ENCODE measurements at regions not wholly inside any gene's neighbourhood (a gene's known extent, or its start where the extent isn't known, plus 50 kb on each side); places are given as distances from the start of the nearest gene placed in this dataset.

DNA sequence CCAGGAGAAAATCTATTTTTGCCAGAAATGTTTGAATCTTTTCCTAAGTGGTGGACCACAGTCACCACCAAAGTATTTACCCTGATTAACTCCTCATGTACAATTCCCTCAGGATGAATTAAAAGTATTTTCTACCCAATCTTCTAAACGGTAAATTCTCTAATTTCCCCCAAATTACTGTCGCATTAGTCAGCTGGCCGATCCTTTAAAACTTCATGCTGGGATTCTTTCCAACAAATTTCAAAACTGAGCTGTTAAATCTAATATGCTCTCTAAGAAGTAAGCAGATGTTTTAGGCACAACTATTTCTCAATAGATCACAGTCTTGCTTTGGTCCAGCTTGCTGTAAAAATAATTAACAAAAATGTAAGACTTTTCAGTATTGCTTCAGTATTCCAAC lies 447.2 kb downstream of the FRK start:
- H3K9me2 ChIP-seq (ENCODE audit: insufficient read depth) = no peaks in the 10 kb centered on the region
- no peak overlapping the region for H3K4me2 ChIP-seq (ENCODE audit: low read length)
- no peak overlapping the region for H3K27ac ChIP-seq (ENCODE audit: low read depth, low read length)
- H4K20me1 ChIP-seq (ENCODE audit: insufficient read depth) = no peaks in the 10 kb centered on the region
- no TSS peak for BruUV-seq (replicated peaks)
- no peak overlapping the region for H3K9ac ChIP-seq (ENCODE audit: low read length)
- H2AFZ ChIP-seq (ENCODE audit: low read depth, low read length, poor library complexity, severe bottlenecking) = no peak overlapping the region
- intact Hi-C loops (cut with micrococcal nuclease) = no loop called here
- ChIA-PET POLR2A (no interaction called here), CTCF (no interaction called here), RAD21 (ENCODE audit: low non-redundant PET in 1 of 2, low total read pairs in 2 of 2, uncharacterized antibody in 2 of 2, unreplicated experiment in 2 of 2) (no interaction called here)
- H3K4me1 ChIP-seq (ENCODE audit: control insufficient read depth in 1 of 2, insufficient read depth in 2 of 2, low read length in 2 of 2) = no peaks in the 10 kb centered on the region
- H3K36me3 ChIP-seq (ENCODE audit: control insufficient read depth in 1 of 2, insufficient read depth in 2 of 2, low read length in 2 of 2) = no peaks in the 10 kb centered on the region
- H3K9me3 ChIP-seq (ENCODE audit: control insufficient read depth in 1 of 2, insufficient read depth in 1 of 2, low read depth in 1 of 2, low read length in 2 of 2) = no peaks in the 10 kb centered on the region
- H3K27me3 ChIP-seq (ENCODE audit: insufficient read depth, low read length) = peaks cover 38% of the 10 kb centered on the region; the same call in 1 of the 2 replicates
- no peak for DNase-seq (ENCODE audit: low read depth, low spot score)
- TF ChIP-seq JUND (IDR thresholded peaks at IDR 0.05) (no peak), FOSL1 (IDR thresholded peaks at IDR 0.05; ENCODE audit: low read depth) (no peak), RAD21 (IDR thresholded peaks at IDR 0.05; ENCODE audit: low read depth) (no peak), EZH2 (IDR thresholded peaks at IDR 0.05) (no peak), ELF1 (IDR thresholded peaks at IDR 0.05; ENCODE audit: borderline replicate concordance, low read depth) (no peak), YY1 (IDR thresholded peaks at IDR 0.05; ENCODE audit: extremely low read depth, insufficient replicate concordance, low read depth, low read length) (no peak), TCF7L2 (IDR thresholded peaks at IDR 0.05; ENCODE audit: borderline replicate concordance, extremely low read depth, insufficient read depth, insufficient read length) (no peak), ZNF274 (IDR thresholded peaks at IDR 0.05; ENCODE audit: low read depth, low read length) (no peak)
- TF ChIP-seq, protein P1, sequence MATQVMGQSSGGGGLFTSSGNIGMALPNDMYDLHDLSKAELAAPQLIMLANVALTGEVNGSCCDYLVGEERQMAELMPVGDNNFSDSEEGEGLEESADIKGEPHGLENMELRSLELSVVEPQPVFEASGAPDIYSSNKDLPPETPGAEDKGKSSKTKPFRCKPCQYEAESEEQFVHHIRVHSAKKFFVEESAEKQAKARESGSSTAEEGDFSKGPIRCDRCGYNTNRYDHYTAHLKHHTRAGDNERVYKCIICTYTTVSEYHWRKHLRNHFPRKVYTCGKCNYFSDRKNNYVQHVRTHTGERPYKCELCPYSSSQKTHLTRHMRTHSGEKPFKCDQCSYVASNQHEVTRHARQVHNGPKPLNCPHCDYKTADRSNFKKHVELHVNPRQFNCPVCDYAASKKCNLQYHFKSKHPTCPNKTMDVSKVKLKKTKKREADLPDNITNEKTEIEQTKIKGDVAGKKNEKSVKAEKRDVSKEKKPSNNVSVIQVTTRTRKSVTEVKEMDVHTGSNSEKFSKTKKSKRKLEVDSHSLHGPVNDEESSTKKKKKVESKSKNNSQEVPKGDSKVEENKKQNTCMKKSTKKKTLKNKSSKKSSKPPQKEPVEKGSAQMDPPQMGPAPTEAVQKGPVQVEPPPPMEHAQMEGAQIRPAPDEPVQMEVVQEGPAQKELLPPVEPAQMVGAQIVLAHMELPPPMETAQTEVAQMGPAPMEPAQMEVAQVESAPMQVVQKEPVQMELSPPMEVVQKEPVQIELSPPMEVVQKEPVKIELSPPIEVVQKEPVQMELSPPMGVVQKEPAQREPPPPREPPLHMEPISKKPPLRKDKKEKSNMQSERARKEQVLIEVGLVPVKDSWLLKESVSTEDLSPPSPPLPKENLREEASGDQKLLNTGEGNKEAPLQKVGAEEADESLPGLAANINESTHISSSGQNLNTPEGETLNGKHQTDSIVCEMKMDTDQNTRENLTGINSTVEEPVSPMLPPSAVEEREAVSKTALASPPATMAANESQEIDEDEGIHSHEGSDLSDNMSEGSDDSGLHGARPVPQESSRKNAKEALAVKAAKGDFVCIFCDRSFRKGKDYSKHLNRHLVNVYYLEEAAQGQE (IDR thresholded peaks at IDR 0.05; ENCODE audit: low read depth) = no peak
- H3K4me3 ChIP-seq (replicated peaks in 1 of 2; ENCODE audit: low read depth in 1 of 2, low read length in 2 of 2) = no peak overlapping the region
- no peak for ATAC-seq
- H3K79me2 ChIP-seq (ENCODE audit: insufficient read depth, low read length) = no peaks in the 10 kb centered on the region
